HEK293T (cell line): ENCODE measurements at regions not wholly inside any gene's neighbourhood (a gene's known extent, or its start where the extent isn't known, plus 50 kb on each side); places are given as distances from the start of the nearest gene placed in this dataset.

Experiments
- CTCF ChIA-PET: fragments of 350-600 bp; formaldehyde crosslinking; extraction: SDS; loops from one replicate; lab custom pipeline; 2021; ENCODE audit warnings: antibody characterized with exemption, inconsistent platforms; lab: Yijun Ruan, JAX
- POLR2A ChIA-PET: fragments of 350-600 bp; formaldehyde crosslinking; extraction: SDS; loops from one replicate; lab custom pipeline; 2020; ENCODE audit warnings: antibody characterized with exemption, inconsistent platforms; lab: Yijun Ruan, JAX
- DNase-seq: peaks from one replicate; pipeline ENCODE4 v3.0.0; 2012; ENCODE audit warnings: mixed read lengths; ENCODE audit errors: extremely low spot score
- ARNT ChIP-seq: fragments of 450-650 bp; IDR thresholded peaks from 2 replicates; pipeline ENCODE4 v1.6.1; 2017; ENCODE audit warnings: mild to moderate bottlenecking
- BHLHE40 ChIP-seq: fragments of 450-650 bp; IDR thresholded peaks from 2 replicates; pipeline ENCODE4 v1.6.1; 2016; ENCODE audit warnings: mild to moderate bottlenecking, moderate library complexity, borderline replicate concordance
- CTBP1 ChIP-seq: fragments of 450-650 bp; IDR thresholded peaks from 2 replicates; pipeline ENCODE4 v1.6.1; 2016; ENCODE audit warnings: borderline replicate concordance
- ELF4 ChIP-seq: fragments of 450-650 bp; IDR thresholded peaks from 2 replicates; pipeline ENCODE4 v1.6.1; 2017; ENCODE audit warnings: antibody characterized with exemption
- FOXA1 ChIP-seq: fragments of 450-650 bp; IDR thresholded peaks from 2 replicates; pipeline ENCODE4 v1.6.1; 2016; ENCODE audit warnings: mild to moderate bottlenecking
- FOXK2 ChIP-seq: fragments of 450-650 bp; IDR thresholded peaks from 2 replicates; pipeline ENCODE4 v1.6.1; 2016; ENCODE audit warnings: mild to moderate bottlenecking
- FOXM1 ChIP-seq: fragments of 450-650 bp; IDR thresholded peaks from 2 replicates; pipeline ENCODE4 v1.6.1; 2017; ENCODE audit warnings: mild to moderate bottlenecking, borderline replicate concordance
- HDGF ChIP-seq: fragments of 450-650 bp; IDR thresholded peaks from 2 replicates; pipeline ENCODE4 v1.6.1; 2017; ENCODE audit warnings: antibody characterized with exemption, borderline replicate concordance
- L3MBTL2 ChIP-seq: fragments of 450-650 bp; conservative IDR thresholded peaks from 2 replicates; pipeline ENCODE4 v1.6.1; 2016; ENCODE audit warnings: mild to moderate bottlenecking
- LEF1 ChIP-seq: fragments of 450-650 bp; IDR thresholded peaks from 2 replicates; pipeline ENCODE4 v1.6.1; 2017; ENCODE audit warnings: mild to moderate bottlenecking, borderline replicate concordance
- NFRKB ChIP-seq: fragments of 450-650 bp; IDR thresholded peaks from 2 replicates; pipeline ENCODE4 v1.6.1; 2016; ENCODE audit warnings: mild to moderate bottlenecking, moderate library complexity
- PKNOX1 ChIP-seq: fragments of 450-650 bp; IDR thresholded peaks from 2 replicates; pipeline ENCODE4 v1.6.1; 2016
- SP1 ChIP-seq: fragments of 450-650 bp; IDR thresholded peaks from 2 replicates; pipeline ENCODE4 v1.6.1; 2017
- SUZ12 ChIP-seq: fragments of 450-650 bp; IDR thresholded peaks from 2 replicates; pipeline ENCODE4 v1.6.1; 2016; ENCODE audit warnings: mild to moderate bottlenecking
- TARDBP ChIP-seq: fragments of 450-650 bp; IDR thresholded peaks from 2 replicates; pipeline ENCODE4 v1.6.1; 2016
- ZNF384 ChIP-seq: fragments of 450-650 bp; IDR thresholded peaks from 2 replicates; pipeline ENCODE4 v1.6.1; 2016

GRCh38 chr10:124266468-124267230 lies 152.1 kb downstream of the OAT start:
- DNase-seq, result no peak
- TF ChIP-seq CTBP1 (no peak), ZNF384 (no peak), FOXM1 (no peak), SP1 (no peak), PKNOX1 (no peak), HDGF (no peak), ARNT (no peak), ELF4 (no peak), LEF1 (no peak), TARDBP (no peak), FOXK2 (no peak), FOXA1 (no peak), SUZ12 (no peak), L3MBTL2 (no peak), NFRKB (no peak), BHLHE40 (no peak)
- ChIA-PET POLR2A (no interaction called here), CTCF (interaction anchor here (1.0 kb wide), 1 partner anchor 123 kb away, joined by 3 read pairs; no protein-coding TSS in a partner anchor)

- CTCF ChIA-PET, result no interaction called here
- POLR2A ChIA-PET, result no interaction called here
- TF ChIP-seq FOXK2, result no peak
- no peak for TF ChIP-seq TARDBP
- TF ChIP-seq PKNOX1, result no peak
- no peak for TF ChIP-seq FOXM1
- no peak for TF ChIP-seq BHLHE40
- TF ChIP-seq SUZ12, result no peak
- TF ChIP-seq SP1, result no peak
- no peak for TF ChIP-seq FOXA1
- no peak for TF ChIP-seq HDGF
- TF ChIP-seq LEF1, result no peak
- no peak for DNase-seq
Measured at GRCh38 chr10:124265776-124266467, 152.8 kb downstream of the OAT start.

GRCh38 chr10:124265391-124265745 lies 153.4 kb downstream of the OAT start:
- no peak for TF ChIP-seq SP1
- no peak for TF ChIP-seq HDGF
- TF ChIP-seq ARNT, result no peak
- TF ChIP-seq LEF1, result no peak
- no peak for TF ChIP-seq PKNOX1
- TF ChIP-seq FOXM1, result no peak
- TF ChIP-seq ZNF384, result no peak
- no peak for DNase-seq
- ChIA-PET CTCF (no interaction called here), POLR2A (no interaction called here)

- ChIA-PET CTCF (no interaction called here), POLR2A (no interaction called here)
- no peak for TF ChIP-seq ARNT
- no peak for TF ChIP-seq BHLHE40
- no peak for TF ChIP-seq ELF4
- no peak for TF ChIP-seq L3MBTL2
- TF ChIP-seq FOXM1, result no peak
- no peak for TF ChIP-seq SUZ12
- no peak for TF ChIP-seq HDGF
- TF ChIP-seq FOXA1, result no peak
- no peak for TF ChIP-seq LEF1
- no peak for TF ChIP-seq FOXK2
- no peak for TF ChIP-seq NFRKB
- no peak for TF ChIP-seq TARDBP
- TF ChIP-seq PKNOX1, result no peak
- TF ChIP-seq CTBP1, result no peak
- no peak for TF ChIP-seq ZNF384
- DNase-seq, result no peak
Measured at GRCh38 chr10:124264711-124265390, 153.9 kb downstream of the OAT start.

- no peak for TF ChIP-seq SP1
- TF ChIP-seq FOXM1, result no peak
- TF ChIP-seq ZNF384, result no peak
- TF ChIP-seq FOXK2, result no peak
- TF ChIP-seq SUZ12, result no peak
- TF ChIP-seq ELF4, result no peak
- TF ChIP-seq ARNT, result no peak
- TF ChIP-seq FOXA1, result no peak
- TF ChIP-seq NFRKB, result no peak
- no peak for TF ChIP-seq L3MBTL2
- no peak for TF ChIP-seq LEF1
- no peak for TF ChIP-seq BHLHE40
- no peak for TF ChIP-seq HDGF
- TF ChIP-seq PKNOX1, result no peak
- no peak for TF ChIP-seq TARDBP
- TF ChIP-seq CTBP1, result no peak
- DNase-seq, result no peak
- CTCF ChIA-PET, result no interaction called here
- POLR2A ChIA-PET, result no interaction called here
Measured at GRCh38 chr10:124264271-124264670, 154.5 kb downstream of the OAT start.
